Activated T-cell treated with anti-CD3 and anti-CD28 coated beads, Interleukin-2, amount 50 U/mL, for 72 hours (primary cell): ENCODE measurements at regions not wholly inside any gene's neighbourhood (a gene's known extent, or its start where the extent isn't known, plus 50 kb on each side); places are given as distances from the start of the nearest gene placed in this dataset.
"Not testable (repeated sequence)": the region's sequence is repeated elsewhere in the genome, so short reads cannot be mapped to it uniquely, and the experiment has no call there.

ENCODE experiments used
- ATAC-seq, 2 donors: fragments of 150-1000 bp; cut with Tn5 transposase; replicated peaks in 1 of 2; 2 replicates each; pipeline ENCODE4 v1.10.0; 2021; ENCODE audit warnings: moderate library complexity in 2 of 2, mild to moderate bottlenecking in 1 of 2
- DNase-seq, 2 donors: peaks; one replicate each; pipeline ENCODE4 v3.0.0; 2021 to 2022; ENCODE audit warnings: mixed read lengths in 1 of 2
- H3K27ac Mint-ChIP-seq: one replicate; pipeline ENCODE4 v1.8.0; 2022; ENCODE audit warnings: mild to moderate bottlenecking, moderate library complexity, mixed read lengths
- H3K27me3 Mint-ChIP-seq: one replicate; pipeline ENCODE4 v1.8.0; 2022; ENCODE audit warnings: low read depth, mixed read lengths
- H3K36me3 Mint-ChIP-seq, 2 donors: one replicate each; pipeline ENCODE4 v1.8.0; 2022; ENCODE audit warnings: mixed read lengths in 2 of 2, mild to moderate bottlenecking in 1 of 2; ENCODE audit not compliant: insufficient read depth in 2 of 2
- H3K4me1 Mint-ChIP-seq: one replicate; pipeline ENCODE4 v1.8.0; 2022; ENCODE audit warnings: low read depth, mixed read lengths
- H3K4me3 Mint-ChIP-seq, 2 donors: one replicate each; pipeline ENCODE4 v1.8.0; 2022; ENCODE audit warnings: mild to moderate bottlenecking in 2 of 2, mixed read lengths in 2 of 2, moderate library complexity in 2 of 2
- H3K9me3 Mint-ChIP-seq, 2 donors: one replicate each; pipeline ENCODE4 v1.8.0; 2022; ENCODE audit warnings: mixed read lengths in 2 of 2

DNA sequence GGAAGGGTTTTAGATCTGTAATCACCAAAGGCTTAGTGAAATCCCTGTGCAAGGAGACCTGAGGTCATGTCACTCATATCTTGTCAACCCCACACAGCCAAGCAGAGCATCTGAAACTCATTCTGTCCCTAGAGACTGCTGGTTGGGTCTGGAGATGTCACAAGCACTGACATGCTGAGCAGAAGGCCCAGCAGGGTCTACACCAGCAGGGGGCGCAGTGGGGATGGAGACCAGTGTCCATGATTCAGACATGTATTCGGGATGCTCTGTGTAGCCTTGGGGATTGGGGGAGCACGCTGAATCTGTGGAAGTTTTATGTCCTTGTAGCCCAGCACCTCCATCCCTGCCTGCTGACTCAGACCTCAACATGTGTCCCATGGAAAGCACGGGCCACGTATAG is 1247.3 kb downstream of the RPIA start:
- DNase-seq, H3K4me3 Mint-ChIP-seq, H3K27me3 Mint-ChIP-seq, H3K36me3 Mint-ChIP-seq, H3K4me1 Mint-ChIP-seq, H3K27ac Mint-ChIP-seq, H3K9me3 Mint-ChIP-seq: not testable (repeated sequence)
- ATAC-seq = peak; percentile 60 to 64

DNA sequence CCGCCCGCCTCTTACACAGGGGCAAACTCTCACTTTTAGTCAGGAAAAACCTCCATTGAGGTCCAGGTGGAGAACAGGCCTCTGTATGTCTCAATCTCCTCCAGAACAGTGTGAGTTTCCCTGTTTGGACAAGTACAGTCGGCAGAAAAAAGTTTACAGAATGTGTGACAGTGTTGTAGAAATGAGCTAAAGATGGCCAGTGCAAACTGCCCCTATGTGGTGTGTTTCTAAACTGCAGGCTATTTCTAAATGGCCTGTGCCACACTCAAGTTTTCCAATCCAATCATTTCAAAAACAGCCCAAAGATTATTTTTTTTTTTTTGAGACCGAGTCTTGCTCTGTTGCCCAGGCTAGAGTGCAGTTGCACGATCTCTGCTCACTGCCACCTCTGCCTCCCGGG is 1252.8 kb downstream of the RPIA start:
- not testable (repeated sequence) for H3K27me3 Mint-ChIP-seq, H3K36me3 Mint-ChIP-seq, H3K4me3 Mint-ChIP-seq, H3K27ac Mint-ChIP-seq, H3K4me1 Mint-ChIP-seq, ATAC-seq, DNase-seq, H3K9me3 Mint-ChIP-seq

DNA sequence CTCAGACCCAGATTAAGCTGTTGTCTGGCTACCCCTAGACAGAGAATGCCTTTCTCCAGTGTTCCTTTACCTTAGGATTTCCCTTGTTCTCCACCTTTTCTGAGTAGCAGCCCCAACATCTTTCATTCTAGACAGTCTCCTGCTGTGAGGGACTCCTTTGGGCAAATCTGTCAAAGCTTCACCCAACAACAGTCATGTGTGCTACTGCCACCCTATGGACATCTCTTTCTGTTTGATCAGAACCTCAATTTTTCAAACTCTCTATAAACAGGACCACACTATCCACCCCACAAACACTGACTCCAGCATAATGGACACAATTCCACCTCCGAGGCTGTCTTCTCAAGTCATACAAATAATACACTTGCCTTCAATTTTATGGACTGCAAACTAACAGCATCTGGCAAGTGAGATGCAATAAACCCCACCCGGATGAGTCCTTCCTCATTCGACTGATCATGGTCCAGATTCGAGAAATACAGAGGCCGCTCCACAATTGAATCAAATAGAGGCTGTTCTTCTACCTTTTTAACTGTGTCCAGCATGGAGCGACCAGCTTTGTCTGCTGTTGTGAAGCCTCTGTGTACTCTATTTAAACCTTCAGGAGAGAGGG is 1253.6 kb downstream of the RPIA start:
- not testable (repeated sequence) for H3K36me3 Mint-ChIP-seq, DNase-seq, H3K4me1 Mint-ChIP-seq, ATAC-seq, H3K27me3 Mint-ChIP-seq, H3K4me3 Mint-ChIP-seq, H3K27ac Mint-ChIP-seq, H3K9me3 Mint-ChIP-seq

DNA sequence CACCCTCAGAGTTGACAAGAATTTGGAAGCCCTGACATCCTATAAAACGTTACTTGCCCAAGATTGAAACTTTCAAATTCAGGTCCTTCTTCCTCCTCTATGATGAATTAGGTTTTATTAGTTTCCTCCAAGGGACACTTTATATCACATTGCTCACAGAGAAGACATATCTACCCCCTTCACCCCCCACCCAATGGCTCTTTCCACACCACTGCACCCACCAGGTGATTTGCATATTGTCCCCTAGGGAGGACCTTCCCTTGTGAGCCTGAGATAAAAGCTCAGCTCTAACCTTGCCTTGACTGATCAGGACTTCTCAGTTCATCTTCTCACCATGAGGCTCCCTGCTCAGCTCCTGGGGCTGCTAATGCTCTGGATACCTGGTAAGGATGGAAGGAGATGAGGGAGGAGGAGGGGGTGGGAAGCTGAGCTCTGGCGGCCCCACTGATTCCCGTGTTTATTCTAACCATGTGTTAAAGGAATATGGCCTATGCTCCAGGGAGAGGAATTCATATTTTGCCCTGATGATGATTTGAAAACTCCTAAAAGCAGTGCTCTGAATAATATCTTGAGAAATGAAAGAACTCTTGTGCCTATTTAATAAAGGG is 1255.8 kb downstream of the RPIA start:
- ATAC-seq, H3K9me3 Mint-ChIP-seq, H3K27me3 Mint-ChIP-seq, H3K27ac Mint-ChIP-seq, H3K4me3 Mint-ChIP-seq, DNase-seq, H3K4me1 Mint-ChIP-seq, H3K36me3 Mint-ChIP-seq: not testable (repeated sequence)

DNA sequence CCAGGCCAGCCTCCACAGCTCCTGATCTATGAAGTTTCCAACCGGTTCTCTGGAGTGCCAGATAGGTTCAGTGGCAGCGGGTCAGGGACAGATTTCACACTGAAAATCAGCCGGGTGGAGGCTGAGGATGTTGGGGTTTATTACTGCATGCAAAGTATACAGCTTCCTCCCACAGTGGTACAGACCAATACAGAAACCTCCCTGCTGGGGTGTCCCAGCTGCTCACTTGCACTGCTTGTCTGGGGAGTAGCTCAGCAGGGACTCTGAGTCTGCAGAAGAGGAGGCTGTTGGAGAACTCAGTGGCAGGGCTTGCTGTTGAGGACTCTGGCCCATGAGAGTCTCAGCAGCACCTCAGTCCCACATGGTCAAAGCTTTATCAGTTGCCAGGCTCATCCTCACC is 1256.6 kb downstream of the RPIA start:
- not testable (repeated sequence) for H3K9me3 Mint-ChIP-seq, H3K27ac Mint-ChIP-seq, H3K4me3 Mint-ChIP-seq, H3K4me1 Mint-ChIP-seq, H3K36me3 Mint-ChIP-seq, DNase-seq, H3K27me3 Mint-ChIP-seq, ATAC-seq

DNA sequence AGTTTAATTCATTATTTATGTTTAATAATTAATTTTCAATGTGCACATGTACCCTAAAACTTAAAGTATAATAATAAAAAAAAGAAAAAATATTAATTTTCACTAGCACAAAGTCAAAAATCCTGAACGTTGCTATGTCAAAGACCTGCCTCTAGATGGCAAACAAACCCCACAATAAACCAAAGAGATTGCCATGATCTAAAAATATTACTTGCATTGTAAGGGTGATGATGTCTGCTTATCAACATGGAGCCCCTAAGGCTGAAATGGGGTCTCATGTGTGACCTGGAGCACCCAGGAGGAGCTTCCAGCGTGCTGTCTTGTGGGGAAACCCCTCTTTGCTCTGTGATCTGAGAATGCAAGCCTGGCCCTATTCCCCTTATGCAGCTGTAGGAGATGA is 1259.3 kb downstream of the RPIA start:
- H3K4me3 Mint-ChIP-seq, ATAC-seq, H3K27ac Mint-ChIP-seq, DNase-seq, H3K4me1 Mint-ChIP-seq, H3K9me3 Mint-ChIP-seq, H3K27me3 Mint-ChIP-seq, H3K36me3 Mint-ChIP-seq: not testable (repeated sequence)

DNA sequence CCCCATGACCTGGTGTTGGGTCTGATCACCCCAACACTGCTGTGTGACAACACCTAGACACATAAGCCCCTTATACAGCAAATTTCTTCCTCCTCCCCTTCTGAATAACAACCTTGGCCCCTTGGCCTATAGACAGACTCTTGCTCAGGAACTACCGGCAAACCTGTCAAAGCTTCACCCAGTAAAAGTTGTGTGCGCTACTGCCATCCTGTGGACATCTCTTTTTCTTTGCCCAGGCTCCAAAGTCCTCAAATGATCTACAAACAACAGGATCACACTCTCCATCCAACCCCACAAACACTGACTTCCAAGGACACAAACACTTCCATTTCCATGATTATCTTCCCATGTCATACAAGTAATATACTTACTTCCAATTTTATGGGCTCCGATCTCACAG is 1265.8 kb downstream of the RPIA start:
- not testable (repeated sequence) for H3K9me3 Mint-ChIP-seq, DNase-seq, H3K4me1 Mint-ChIP-seq, H3K36me3 Mint-ChIP-seq, ATAC-seq, H3K4me3 Mint-ChIP-seq, H3K27me3 Mint-ChIP-seq, H3K27ac Mint-ChIP-seq

DNA sequence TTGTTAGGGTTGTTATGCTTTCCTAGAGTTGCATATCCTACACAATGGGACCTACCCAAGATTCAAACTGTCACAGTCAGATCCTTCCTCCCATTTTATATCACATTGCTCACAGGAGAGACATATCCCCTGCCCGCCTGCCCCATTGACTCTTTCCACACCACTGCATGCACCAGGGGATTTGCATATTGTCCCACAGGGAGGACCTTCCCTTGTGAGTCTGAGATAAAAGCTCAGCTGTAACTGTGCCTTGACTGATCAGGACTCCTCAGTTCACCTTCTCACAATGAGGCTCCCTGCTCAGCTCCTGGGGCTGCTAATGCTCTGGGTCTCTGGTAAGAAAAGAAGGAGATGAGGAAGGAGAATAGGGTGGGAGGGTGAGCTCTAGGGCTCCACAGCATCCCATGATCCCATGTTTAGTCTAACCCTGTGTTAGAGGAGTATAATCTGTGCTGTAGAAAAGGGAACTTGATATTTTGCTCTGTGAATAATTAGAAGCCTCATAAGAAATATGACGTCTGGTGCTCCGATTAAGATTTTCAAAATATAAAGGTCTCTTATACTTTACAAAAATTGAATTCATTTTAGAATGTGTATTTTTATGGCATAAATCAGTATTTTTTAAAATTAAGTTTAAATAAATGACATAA is 1268.4 kb downstream of the RPIA start:
- H3K4me1 Mint-ChIP-seq, H3K27me3 Mint-ChIP-seq, H3K9me3 Mint-ChIP-seq, H3K4me3 Mint-ChIP-seq, H3K36me3 Mint-ChIP-seq, DNase-seq, H3K27ac Mint-ChIP-seq, ATAC-seq: not testable (repeated sequence)

DNA sequence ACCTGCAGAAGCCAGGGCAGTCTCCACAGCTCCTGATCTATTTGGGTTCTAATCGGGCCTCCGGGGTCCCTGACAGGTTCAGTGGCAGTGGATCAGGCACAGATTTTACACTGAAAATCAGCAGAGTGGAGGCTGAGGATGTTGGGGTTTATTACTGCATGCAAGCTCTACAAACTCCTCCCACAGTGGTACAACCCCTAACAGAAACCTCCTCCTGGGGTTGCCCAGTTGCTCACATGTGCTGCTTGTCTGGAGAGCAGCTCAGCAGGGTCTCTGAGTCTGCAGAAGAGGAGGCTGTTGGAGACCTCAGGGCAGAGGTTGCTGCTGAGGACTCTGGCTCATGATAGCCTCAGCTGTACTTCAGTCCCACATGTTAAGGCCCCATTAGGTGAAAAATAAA is 1269.1 kb downstream of the RPIA start:
- not testable (repeated sequence) for H3K36me3 Mint-ChIP-seq, H3K27me3 Mint-ChIP-seq, H3K4me3 Mint-ChIP-seq, H3K9me3 Mint-ChIP-seq, H3K27ac Mint-ChIP-seq, H3K4me1 Mint-ChIP-seq, DNase-seq, ATAC-seq

DNA sequence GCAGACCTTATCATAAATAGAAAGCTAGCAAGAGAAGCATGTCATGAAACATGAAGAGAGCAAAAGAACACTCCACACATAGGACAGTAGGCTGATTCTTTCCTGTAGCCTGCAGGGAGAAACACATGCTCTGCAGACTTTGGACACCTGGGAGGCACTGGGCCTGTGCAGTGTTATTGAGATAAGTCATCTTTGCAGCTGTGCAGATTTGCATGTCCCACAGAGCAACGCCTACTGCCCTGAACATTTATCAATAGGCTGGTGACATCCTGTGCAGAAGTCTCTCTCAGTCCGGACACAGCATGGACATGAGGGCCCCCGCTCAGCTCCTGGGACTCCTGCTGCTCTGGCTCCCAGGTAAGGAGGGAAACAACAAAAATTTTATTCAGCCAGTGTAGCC is 1277.1 kb downstream of the RPIA start:
- not testable (repeated sequence) for H3K9me3 Mint-ChIP-seq, H3K27ac Mint-ChIP-seq, DNase-seq, H3K4me1 Mint-ChIP-seq, H3K4me3 Mint-ChIP-seq, ATAC-seq, H3K36me3 Mint-ChIP-seq, H3K27me3 Mint-ChIP-seq

DNA sequence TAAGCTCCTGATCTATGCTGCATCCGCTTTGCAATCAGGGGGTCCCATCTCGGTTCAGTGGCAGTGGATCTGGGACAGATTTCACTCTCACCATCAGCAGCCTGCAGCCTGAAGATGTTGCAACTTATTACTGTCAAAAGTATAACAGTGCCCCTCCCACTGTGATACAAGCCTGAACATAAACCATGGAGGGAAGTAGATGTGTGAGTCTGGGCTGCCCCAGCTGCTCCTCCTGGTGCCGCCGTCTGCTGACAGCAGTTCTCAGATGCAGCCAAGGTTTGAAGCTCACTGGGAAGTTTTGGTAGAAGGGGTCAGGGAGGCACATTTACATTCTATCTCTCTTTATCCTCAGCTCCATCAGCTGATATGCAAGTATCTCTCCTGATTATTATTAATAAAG is 1277.7 kb downstream of the RPIA start:
- DNase-seq, H3K4me1 Mint-ChIP-seq, H3K27me3 Mint-ChIP-seq, H3K9me3 Mint-ChIP-seq, H3K36me3 Mint-ChIP-seq, ATAC-seq, H3K27ac Mint-ChIP-seq, H3K4me3 Mint-ChIP-seq: not testable (repeated sequence)

DNA sequence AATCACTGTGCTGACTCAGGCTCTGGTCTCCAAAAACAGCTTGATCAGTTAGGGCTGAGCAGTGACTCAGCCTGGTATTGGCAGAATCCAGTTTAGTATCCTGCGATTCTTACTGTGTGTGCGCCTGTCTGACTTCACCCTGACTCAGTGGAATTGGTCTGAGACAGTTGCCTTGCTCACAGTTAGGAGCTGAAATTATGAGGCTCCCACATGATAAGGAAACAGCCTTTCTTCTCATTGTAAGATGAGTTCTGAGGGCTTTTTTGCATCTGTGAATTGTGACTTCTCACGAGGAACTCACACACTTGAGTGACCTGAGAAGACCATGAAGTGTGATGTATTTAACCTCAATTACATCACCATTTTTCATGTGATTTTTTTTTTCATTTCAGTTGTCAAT is 1282.4 kb downstream of the RPIA start:
- not testable (repeated sequence) for ATAC-seq, DNase-seq, H3K4me3 Mint-ChIP-seq, H3K9me3 Mint-ChIP-seq, H3K27me3 Mint-ChIP-seq, H3K27ac Mint-ChIP-seq, H3K4me1 Mint-ChIP-seq, H3K36me3 Mint-ChIP-seq

DNA sequence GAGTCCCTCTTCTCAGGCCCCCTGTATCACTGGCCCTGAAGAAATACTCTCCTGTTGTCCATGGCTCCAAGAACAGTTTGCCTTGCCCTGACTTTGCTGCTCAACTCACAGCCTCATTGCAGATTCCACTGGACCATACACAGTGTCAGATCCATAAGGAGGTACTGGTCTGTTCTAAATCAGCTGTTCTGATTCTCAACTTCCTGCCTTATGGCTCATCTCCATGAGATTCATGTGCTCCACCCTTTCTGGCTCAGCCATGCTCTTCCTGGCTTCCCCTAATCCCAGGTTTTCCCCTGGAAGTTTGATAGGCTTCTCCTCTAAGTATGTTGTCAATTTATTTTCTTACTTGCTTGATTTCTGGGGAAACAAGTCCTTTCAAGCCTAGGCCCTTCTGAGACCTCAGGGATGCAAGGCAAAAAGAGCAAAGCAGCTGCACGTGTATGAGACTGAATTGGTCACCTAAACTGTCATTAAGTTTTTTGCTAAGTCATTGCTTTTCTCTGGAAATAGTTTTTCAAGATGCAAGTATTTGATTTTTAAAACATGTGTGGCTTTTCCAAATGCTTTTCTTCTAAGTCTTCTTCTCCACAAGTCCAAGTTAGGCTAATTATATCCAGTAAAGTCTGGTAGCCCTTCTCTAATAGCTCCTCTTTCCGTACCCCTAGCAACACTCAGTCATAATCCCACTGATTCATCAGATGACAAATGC is 1288.5 kb downstream of the RPIA start:
- H3K27me3 Mint-ChIP-seq = not testable (repeated sequence)

More for the DNA sequence above, 1288.5 kb downstream of the RPIA start:
- not testable (repeated sequence) for ATAC-seq, H3K36me3 Mint-ChIP-seq, DNase-seq, H3K4me1 Mint-ChIP-seq, H3K9me3 Mint-ChIP-seq, H3K27ac Mint-ChIP-seq, H3K4me3 Mint-ChIP-seq
